Keratinocyte (primary cell): ENCODE measurements at regions not wholly inside any gene's neighbourhood (a gene's known extent, or its start where the extent isn't known, plus 50 kb on each side); places are given as distances from the start of the nearest gene placed in this dataset.

Experiments used
- CTCF ChIP-seq, 3 experiments: IDR thresholded peaks in 1 of 3; conservative IDR thresholded peaks in 1 of 3; optimal IDR thresholded peaks in 1 of 3; 2 replicates in 2 of 3; 3 replicates in 1 of 3; pipeline versions ENCODE3 to v1.5.1; 2011; ENCODE audit warnings: low read length in 3 of 3, mild to moderate bottlenecking in 3 of 3, moderate library complexity in 2 of 3, control low read depth in 1 of 3, inconsistent platforms in 1 of 3; ENCODE audit not compliant: insufficient read depth in 2 of 3; ENCODE audit errors: extremely low read depth in 1 of 3
- EZH2 ChIP-seq: IDR thresholded peaks from one replicate; pipeline ENCODE4 v1.6.1; 2012; ENCODE audit warnings: inconsistent platforms, mild to moderate bottlenecking, low read length, moderate library complexity

- no peak for TF ChIP-seq CTCF (optimal IDR thresholded peaks at IDR 0.05 in 1 of 3, IDR thresholded peaks at IDR 0.05 in 1 of 3, conservative IDR thresholded peaks at IDR 0.05 in 1 of 3; ENCODE audit: extremely low read depth in 1 of 3, insufficient read depth in 2 of 3, low read length in 3 of 3)
- TF ChIP-seq EZH2, result no peak
Measured at GRCh38 chr22:25484521-25485315, 79.8 kb upstream of the GRK3 start.
